ENCODE measurements at regions not wholly inside any gene's neighbourhood (a gene's known extent, or its start where the extent isn't known, plus 50 kb on each side); places are given as distances from the start of the nearest gene placed in this dataset.

- TF ChIP-seq, protein P1, sequence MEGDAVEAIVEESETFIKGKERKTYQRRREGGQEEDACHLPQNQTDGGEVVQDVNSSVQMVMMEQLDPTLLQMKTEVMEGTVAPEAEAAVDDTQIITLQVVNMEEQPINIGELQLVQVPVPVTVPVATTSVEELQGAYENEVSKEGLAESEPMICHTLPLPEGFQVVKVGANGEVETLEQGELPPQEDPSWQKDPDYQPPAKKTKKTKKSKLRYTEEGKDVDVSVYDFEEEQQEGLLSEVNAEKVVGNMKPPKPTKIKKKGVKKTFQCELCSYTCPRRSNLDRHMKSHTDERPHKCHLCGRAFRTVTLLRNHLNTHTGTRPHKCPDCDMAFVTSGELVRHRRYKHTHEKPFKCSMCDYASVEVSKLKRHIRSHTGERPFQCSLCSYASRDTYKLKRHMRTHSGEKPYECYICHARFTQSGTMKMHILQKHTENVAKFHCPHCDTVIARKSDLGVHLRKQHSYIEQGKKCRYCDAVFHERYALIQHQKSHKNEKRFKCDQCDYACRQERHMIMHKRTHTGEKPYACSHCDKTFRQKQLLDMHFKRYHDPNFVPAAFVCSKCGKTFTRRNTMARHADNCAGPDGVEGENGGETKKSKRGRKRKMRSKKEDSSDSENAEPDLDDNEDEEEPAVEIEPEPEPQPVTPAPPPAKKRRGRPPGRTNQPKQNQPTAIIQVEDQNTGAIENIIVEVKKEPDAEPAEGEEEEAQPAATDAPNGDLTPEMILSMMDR (IDR thresholded peaks at IDR 0.05), result no peak
- TF ChIP-seq POLR2A (IDR thresholded peaks at IDR 0.05) (no peak), EP300 (IDR thresholded peaks at IDR 0.05) (no peak)
Observed at GRCh38 chr4:123699880-123700771, 303.5 kb downstream of the SPRY1 start.
